BE2C (cell line): ENCODE measurements at regions not wholly inside any gene's neighbourhood (a gene's known extent, or its start where the extent isn't known, plus 50 kb on each side); places are given as distances from the start of the nearest gene placed in this dataset.

ENCODE experiments used
- DNase-seq: peaks from one replicate; pipeline ENCODE4 v3.0.0-alpha.2; 2020
- H3K27me3 ChIP-seq: fragments of 250-450 bp; sonication (Bioruptor Pico); 2 replicates; pipeline ENCODE4 v1.5.1; 2020; ENCODE audit warnings: mild to moderate bottlenecking
- H3K36me3 ChIP-seq: fragments of 250-450 bp; sonication (Bioruptor Pico); 2 replicates; pipeline ENCODE4 v1.5.1; 2020; ENCODE audit warnings: mild to moderate bottlenecking
- H3K4me1 ChIP-seq: fragments of 250-450 bp; sonication (Bioruptor Pico); 2 replicates; pipeline ENCODE4 v1.5.1; 2020
- H3K4me3 ChIP-seq: 2 replicates; pipeline ENCODE4 v1.5.1; 2011; ENCODE audit warnings: low read depth, low read length
- H3K9me3 ChIP-seq: fragments of 250-450 bp; sonication (Bioruptor Pico); 2 replicates; pipeline ENCODE4 v1.5.1; 2020
- CTCF ChIP-seq: IDR thresholded peaks from 2 replicates; pipeline ENCODE4 v1.5.1; 2012; ENCODE audit warnings: mild to moderate bottlenecking, low read depth, low read length

- TF ChIP-seq CTCF, result no peak
Measured at GRCh38 chr3:25289663-25290062, 138.4 kb upstream of the RARB start.

GRCh38 chr3:25291481-25291905 lies 136.6 kb upstream of the RARB start:
- H3K27me3 ChIP-seq, result no peaks in the 10 kb centered on the region
- no peak overlapping the region for H3K4me3 ChIP-seq
- no peaks in the 10 kb centered on the region for H3K4me1 ChIP-seq
- no peak for DNase-seq
- no peak for TF ChIP-seq CTCF
- H3K36me3 ChIP-seq, result no peaks in the 10 kb centered on the region
- no peaks in the 10 kb centered on the region for H3K9me3 ChIP-seq

More at GRCh38 chr3:25289663-25290062, 138.4 kb upstream of the RARB start:
- Histone ChIP-seq H3K4me3 (no peak overlapping the region), H3K27me3 (no peaks in the 10 kb centered on the region), H3K9me3 (no peaks in the 10 kb centered on the region), H3K4me1 (no peaks in the 10 kb centered on the region), H3K36me3 (no peaks in the 10 kb centered on the region)
- DNase-seq, result no peak

- Histone ChIP-seq H3K36me3 (no peaks in the 10 kb centered on the region), H3K27me3 (no peaks in the 10 kb centered on the region), H3K9me3 (no peaks in the 10 kb centered on the region), H3K4me3 (no peak overlapping the region), H3K4me1 (no peaks in the 10 kb centered on the region)
- TF ChIP-seq CTCF, result no peak
- DNase-seq, result no peak
Measured at GRCh38 chr3:25292036-25292435, 136.0 kb upstream of the RARB start.

- H3K9me3 ChIP-seq, result no peaks in the 10 kb centered on the region
- TF ChIP-seq CTCF, result no peak
- no peak for DNase-seq
- H3K36me3 ChIP-seq, result no peaks in the 10 kb centered on the region
- no peak overlapping the region for H3K4me3 ChIP-seq
- no peaks in the 10 kb centered on the region for H3K4me1 ChIP-seq
- H3K27me3 ChIP-seq, result no peaks in the 10 kb centered on the region
Measured at GRCh38 chr3:25292595-25292994, 135.5 kb upstream of the RARB start.

- H3K4me3 ChIP-seq, result no peak overlapping the region
- no peaks in the 10 kb centered on the region for H3K9me3 ChIP-seq
- no peaks in the 10 kb centered on the region for H3K27me3 ChIP-seq
- H3K36me3 ChIP-seq, result no peaks in the 10 kb centered on the region
- no peak for DNase-seq
- no peak for TF ChIP-seq CTCF
- no peaks in the 10 kb centered on the region for H3K4me1 ChIP-seq
Measured at GRCh38 chr3:25293736-25294135, 134.3 kb upstream of the RARB start.

GRCh38 chr3:25294169-25294805 lies 133.8 kb upstream of the RARB start:
- H3K9me3 ChIP-seq, result no peaks in the 10 kb centered on the region
- no peak for DNase-seq
- H3K27me3 ChIP-seq, result no peaks in the 10 kb centered on the region
- H3K36me3 ChIP-seq, result no peaks in the 10 kb centered on the region
- H3K4me3 ChIP-seq, result no peak overlapping the region
- TF ChIP-seq CTCF, result no peak
- H3K4me1 ChIP-seq, result no peaks in the 10 kb centered on the region
